ENCODE measurements at regions not wholly inside any gene's neighbourhood (a gene's known extent, or its start where the extent isn't known, plus 50 kb on each side); places are given as distances from the start of the nearest gene placed in this dataset.

DNA sequence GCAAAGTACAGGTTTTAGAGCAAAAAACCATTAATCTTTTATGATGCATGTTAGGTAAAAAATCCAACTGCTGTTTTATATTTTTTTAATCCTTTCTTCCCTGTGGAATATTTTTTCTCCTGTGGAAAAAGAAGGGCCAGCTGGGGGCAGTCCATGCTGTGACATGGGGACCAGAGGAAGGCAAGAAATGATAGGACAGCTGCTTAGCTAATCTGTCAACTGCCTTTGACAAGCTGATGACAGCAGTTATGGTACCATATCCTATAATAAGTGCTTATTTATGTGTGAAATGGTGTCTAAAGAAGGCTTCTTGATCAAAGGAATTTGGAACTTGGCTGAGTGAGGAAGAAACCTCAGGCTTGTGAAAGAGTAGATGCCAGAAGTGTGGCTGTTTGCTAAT, 452.4 kb upstream of the NOVA1 start:
- no peak for TF ChIP-seq CTCF (IDR thresholded peaks at IDR 0.05; ENCODE audit: low read depth, low read length)
- TF ChIP-seq POLR2A (IDR thresholded peaks at IDR 0.05; ENCODE audit: extremely low read depth, insufficient read length), result no peak
